HG02678 (cell line): ENCODE measurements at regions not wholly inside any gene's neighbourhood (a gene's known extent, or its start where the extent isn't known, plus 50 kb on each side); places are given as distances from the start of the nearest gene placed in this dataset.
"Not testable (repeated sequence)": the region's sequence is repeated elsewhere in the genome, so short reads cannot be mapped to it uniquely, and the experiment has no call there.

Experiments
- ATAC-seq: cut with Tn5 transposase; IDR thresholded peaks from one replicate; pipeline ENCODE4 v1.9.1; 2021; ENCODE audit warnings: mild to moderate bottlenecking, moderate library complexity; ENCODE audit not compliant: unreplicated experiment

- ATAC-seq: no peak
Observed at GRCh38 chr10:23493711-23494110, 54.8 kb downstream of the OTUD1 start.

GRCh38 chr10:23496727-23497126 lies 57.9 kb downstream of the OTUD1 start:
- no peak for ATAC-seq

- ATAC-seq: no peak
Observed at GRCh38 chr10:23499372-23500132, 60.7 kb downstream of the OTUD1 start.

GRCh38 chr10:23505797-23506465 lies 67.1 kb downstream of the OTUD1 start:
- ATAC-seq: no peak

GRCh38 chr10:23512355-23513058 lies 73.6 kb downstream of the OTUD1 start:
- no peak for ATAC-seq

- not testable (repeated sequence) for ATAC-seq
Observed at GRCh38 chr10:23513621-23514020, 74.7 kb downstream of the OTUD1 start.

- no peak for ATAC-seq
Observed at GRCh38 chr10:23514321-23514720, 75.4 kb downstream of the OTUD1 start.

GRCh38 chr10:23516530-23516929 lies 77.7 kb downstream of the OTUD1 start:
- ATAC-seq: no peak

GRCh38 chr10:23517155-23517554 lies 78.3 kb downstream of the OTUD1 start:
- no peak for ATAC-seq

GRCh38 chr10:23521735-23522134 lies 82.9 kb downstream of the OTUD1 start:
- ATAC-seq: no peak

- no peak for ATAC-seq
Observed at GRCh38 chr10:23522345-23522744, 83.5 kb downstream of the OTUD1 start.

- no peak for ATAC-seq
Observed at GRCh38 chr10:23523251-23523650, 84.4 kb downstream of the OTUD1 start.

- peak; percentile 55 for ATAC-seq
Observed at GRCh38 chr10:23525406-23525805, 86.5 kb downstream of the OTUD1 start.

- ATAC-seq: no peak
Observed at GRCh38 chr10:23528419-23528818, 89.5 kb downstream of the OTUD1 start.

- ATAC-seq: no peak
Observed at GRCh38 chr10:23529625-23530024, 90.8 kb downstream of the OTUD1 start.

- ATAC-seq: no peak
Observed at GRCh38 chr10:23530079-23530478, 91.2 kb downstream of the OTUD1 start.

GRCh38 chr10:23533212-23533611 lies 94.3 kb downstream of the OTUD1 start:
- no peak for ATAC-seq

- ATAC-seq: no peak
Observed at GRCh38 chr10:23534326-23534725, 95.5 kb downstream of the OTUD1 start.

GRCh38 chr10:23534761-23535160 lies 95.9 kb downstream of the OTUD1 start:
- no peak for ATAC-seq

- no peak for ATAC-seq
Observed at GRCh38 chr10:23535381-23535780, 96.5 kb downstream of the OTUD1 start.

GRCh38 chr10:23538968-23539367 lies 100.1 kb downstream of the OTUD1 start:
- ATAC-seq: no peak
